ENCODE measurements at regions not wholly inside any gene's neighbourhood (a gene's known extent, or its start where the extent isn't known, plus 50 kb on each side); places are given as distances from the start of the nearest gene placed in this dataset.
"Not testable (repeated sequence)": the region's sequence is repeated elsewhere in the genome, so short reads cannot be mapped to it uniquely, and the experiment has no call there.

DNA sequence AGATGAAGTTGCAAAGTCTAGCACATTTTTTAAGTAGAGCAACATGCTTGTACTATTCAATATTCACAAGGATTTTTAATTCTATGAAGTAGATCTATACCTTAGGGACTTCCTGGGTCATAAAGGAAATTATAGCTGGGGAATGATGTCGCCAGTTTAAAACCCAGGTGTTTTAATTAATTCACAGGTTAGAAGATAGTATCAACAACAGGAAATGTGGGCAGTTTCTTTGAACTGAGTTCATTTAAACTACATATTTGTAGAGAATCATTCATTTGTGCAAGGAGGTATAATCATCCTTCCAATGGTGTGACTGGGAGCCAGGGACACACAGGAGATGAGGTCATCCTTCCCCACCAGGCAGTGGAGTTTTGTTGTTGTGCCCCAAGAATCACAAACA, 181.3 kb upstream of the KLF3 start:
- no peak for TF ChIP-seq EZH2phosphoT487 (IDR thresholded peaks at IDR 0.05; ENCODE audit: low read depth)
- TF ChIP-seq, protein P1, sequence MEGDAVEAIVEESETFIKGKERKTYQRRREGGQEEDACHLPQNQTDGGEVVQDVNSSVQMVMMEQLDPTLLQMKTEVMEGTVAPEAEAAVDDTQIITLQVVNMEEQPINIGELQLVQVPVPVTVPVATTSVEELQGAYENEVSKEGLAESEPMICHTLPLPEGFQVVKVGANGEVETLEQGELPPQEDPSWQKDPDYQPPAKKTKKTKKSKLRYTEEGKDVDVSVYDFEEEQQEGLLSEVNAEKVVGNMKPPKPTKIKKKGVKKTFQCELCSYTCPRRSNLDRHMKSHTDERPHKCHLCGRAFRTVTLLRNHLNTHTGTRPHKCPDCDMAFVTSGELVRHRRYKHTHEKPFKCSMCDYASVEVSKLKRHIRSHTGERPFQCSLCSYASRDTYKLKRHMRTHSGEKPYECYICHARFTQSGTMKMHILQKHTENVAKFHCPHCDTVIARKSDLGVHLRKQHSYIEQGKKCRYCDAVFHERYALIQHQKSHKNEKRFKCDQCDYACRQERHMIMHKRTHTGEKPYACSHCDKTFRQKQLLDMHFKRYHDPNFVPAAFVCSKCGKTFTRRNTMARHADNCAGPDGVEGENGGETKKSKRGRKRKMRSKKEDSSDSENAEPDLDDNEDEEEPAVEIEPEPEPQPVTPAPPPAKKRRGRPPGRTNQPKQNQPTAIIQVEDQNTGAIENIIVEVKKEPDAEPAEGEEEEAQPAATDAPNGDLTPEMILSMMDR (IDR thresholded peaks at IDR 0.05; ENCODE audit: low read depth, low read length): no peak
- H4K20me1 ChIP-seq (ENCODE audit: insufficient read depth, low read length): no peaks in the 10 kb centered on the region

DNA sequence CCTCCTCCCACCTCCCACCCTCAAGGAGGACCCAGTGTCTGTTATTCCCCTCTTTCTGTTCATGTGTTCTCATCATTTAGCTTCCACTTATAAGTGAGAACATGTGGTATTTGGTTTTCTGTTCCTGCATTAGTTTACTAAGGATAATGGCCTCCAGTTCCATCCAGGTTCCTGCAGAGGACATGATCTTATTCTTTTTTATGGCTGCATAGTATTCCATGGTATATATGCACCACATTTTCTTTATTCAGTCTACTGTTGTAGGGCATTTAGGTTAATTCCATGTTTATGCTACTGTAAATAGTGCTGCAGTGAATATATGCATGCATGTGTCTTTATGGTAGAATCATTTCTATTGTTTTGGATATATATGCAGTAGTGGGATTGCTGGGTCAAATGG, 180.4 kb upstream of the KLF3 start:
- H3K27ac ChIP-seq (ENCODE audit: low read length); H3K9ac ChIP-seq (ENCODE audit: low read length); H4K20me1 ChIP-seq (ENCODE audit: insufficient read depth, low read length); H2AFZ ChIP-seq (ENCODE audit: low read depth, low read length); H3K36me3 ChIP-seq (replicated peaks; ENCODE audit: low read depth, low read length); H3K4me3 ChIP-seq (ENCODE audit: low read length); H3K4me1 ChIP-seq (ENCODE audit: low read length); H3K27me3 ChIP-seq (ENCODE audit: low read depth, low read length); H3K4me2 ChIP-seq (ENCODE audit: low read length); H3K9me3 ChIP-seq (ENCODE audit: insufficient read depth, low read length); H3K79me2 ChIP-seq (ENCODE audit: low read length): not testable (repeated sequence)

More for the DNA sequence above, 181.3 kb upstream of the KLF3 start:
- no peak overlapping the region for H3K4me3 ChIP-seq (ENCODE audit: low read length)
- no peak overlapping the region for H3K9ac ChIP-seq (ENCODE audit: low read length)
- no peaks in the 10 kb centered on the region for H3K4me1 ChIP-seq (ENCODE audit: low read length)
- no peak overlapping the region for H3K4me2 ChIP-seq (ENCODE audit: low read length)
- H3K79me2 ChIP-seq (ENCODE audit: low read length): no peaks in the 10 kb centered on the region
- H3K9me3 ChIP-seq (ENCODE audit: insufficient read depth, low read length): no peaks in the 10 kb centered on the region
- 0 out of 2 replicates have a peak, but pooled peaks cover 3% of the 10 kb centered on the region for H3K27me3 ChIP-seq (ENCODE audit: low read depth, low read length)
- no peaks in the 10 kb centered on the region for H3K36me3 ChIP-seq (replicated peaks; ENCODE audit: low read depth, low read length)
- H3K27ac ChIP-seq (ENCODE audit: low read length): no peak overlapping the region
- H2AFZ ChIP-seq (ENCODE audit: low read depth, low read length): no peak overlapping the region

DNA sequence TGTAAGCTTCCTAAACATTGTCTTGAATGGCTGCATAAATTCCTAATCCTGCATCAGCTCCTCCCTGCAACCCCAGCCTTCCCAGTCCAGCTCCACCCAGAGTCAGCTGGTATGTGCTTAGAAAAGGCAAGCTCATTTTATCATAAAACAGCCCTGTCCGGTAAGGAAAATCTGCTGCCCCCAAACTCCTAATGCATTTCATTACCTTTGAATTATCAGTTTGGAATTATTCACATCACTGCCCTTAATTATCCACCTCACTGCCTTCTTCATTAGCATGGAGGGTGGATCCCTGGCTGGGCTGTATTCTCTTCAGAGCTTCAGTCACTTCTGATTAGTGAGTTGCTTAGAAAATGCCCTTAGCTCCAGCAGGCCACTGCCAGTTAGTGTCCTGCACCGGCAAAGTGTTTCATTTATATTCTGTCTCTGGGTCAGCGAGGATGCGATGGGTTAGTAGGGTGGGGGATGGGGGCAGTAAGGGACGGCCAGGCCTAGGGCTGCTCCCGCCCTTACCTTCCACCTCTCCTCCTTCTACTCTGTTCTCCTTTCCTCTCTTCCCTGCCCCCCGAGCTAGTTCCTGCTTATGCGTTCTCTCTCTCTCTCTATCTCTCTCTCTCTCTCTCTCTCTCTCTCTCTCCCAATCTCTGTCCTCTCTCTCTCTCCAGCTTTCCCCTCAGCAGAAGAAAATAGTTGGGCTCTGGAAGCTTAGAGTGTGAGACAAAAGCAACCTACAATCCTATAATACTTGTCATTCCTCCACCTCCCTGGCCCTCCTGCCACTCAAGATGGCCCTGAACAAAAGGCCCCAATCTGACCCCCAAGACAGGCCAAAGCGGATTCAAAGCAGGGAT, 174.8 kb upstream of the KLF3 start:
- Histone ChIP-seq H3K9ac (ENCODE audit: low read length) (no peak overlapping the region), H3K4me1 (ENCODE audit: low read length) (no peaks in the 10 kb centered on the region), H2AFZ (ENCODE audit: low read depth, low read length) (no peak overlapping the region), H3K27ac (ENCODE audit: low read length) (no peak overlapping the region), H3K36me3 (replicated peaks; ENCODE audit: low read depth, low read length) (no peaks in the 10 kb centered on the region), H3K27me3 (ENCODE audit: low read depth, low read length) (peaks cover 45% of the 10 kb centered on the region), H3K79me2 (ENCODE audit: low read length) (no peaks in the 10 kb centered on the region), H3K4me3 (ENCODE audit: low read length) (no peak overlapping the region), H4K20me1 (ENCODE audit: insufficient read depth, low read length) (no peaks in the 10 kb centered on the region), H3K9me3 (ENCODE audit: insufficient read depth, low read length) (no peaks in the 10 kb centered on the region), H3K4me2 (ENCODE audit: low read length) (no peak overlapping the region)
- no peak for TF ChIP-seq EZH2phosphoT487 (IDR thresholded peaks at IDR 0.05; ENCODE audit: low read depth)
- TF ChIP-seq, protein P1 (IDR thresholded peaks at IDR 0.05; ENCODE audit: low read depth, low read length): no peak

DNA sequence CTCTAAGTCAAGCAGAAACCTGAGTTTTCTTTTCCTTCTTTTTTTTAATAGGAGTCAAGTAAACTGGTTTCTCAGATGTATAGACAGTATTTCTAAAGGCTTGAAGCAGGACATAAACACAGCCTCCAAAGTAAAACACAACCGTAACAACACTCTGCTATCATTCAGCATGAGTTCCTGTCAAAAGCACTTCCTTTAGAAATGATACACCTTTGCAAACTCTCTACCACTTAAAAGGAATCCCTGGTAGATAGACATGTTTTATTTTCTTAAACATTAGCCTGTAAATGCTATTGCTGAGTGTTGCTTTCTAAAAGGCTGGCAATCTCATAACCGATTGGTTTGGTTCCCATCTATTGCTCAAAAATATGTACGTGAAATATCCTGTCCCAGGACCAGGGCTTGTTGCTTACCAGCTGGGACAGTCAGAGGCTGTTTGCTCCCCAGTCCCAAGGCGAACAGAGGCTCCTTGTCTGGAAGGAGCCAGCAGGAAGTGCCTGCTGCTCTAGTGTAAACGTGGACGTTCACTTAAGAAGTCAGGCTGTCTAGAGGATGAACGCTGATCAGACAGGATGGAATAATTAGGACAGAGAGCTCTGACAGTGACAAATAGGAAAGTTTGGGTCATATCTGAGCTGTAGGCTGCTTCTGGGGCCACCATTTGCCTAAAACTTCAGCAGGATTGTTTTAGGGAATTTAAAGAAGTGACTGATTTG, 173.9 kb upstream of the KLF3 start:
- H3K36me3 ChIP-seq (replicated peaks; ENCODE audit: low read depth, low read length): no peaks in the 10 kb centered on the region
- H3K4me2 ChIP-seq (ENCODE audit: low read length): no peak overlapping the region
- TF ChIP-seq, protein P1 (IDR thresholded peaks at IDR 0.05; ENCODE audit: low read depth, low read length): no peak
- TF ChIP-seq EZH2phosphoT487 (IDR thresholded peaks at IDR 0.05; ENCODE audit: low read depth): no peak
- H3K9ac ChIP-seq (ENCODE audit: low read length): no peak overlapping the region
- H3K4me1 ChIP-seq (ENCODE audit: low read length): no peaks in the 10 kb centered on the region
- no peak overlapping the region for H2AFZ ChIP-seq (ENCODE audit: low read depth, low read length)
- H4K20me1 ChIP-seq (ENCODE audit: insufficient read depth, low read length): no peaks in the 10 kb centered on the region
- H3K27me3 ChIP-seq (ENCODE audit: low read depth, low read length): peaks cover 46% of the 10 kb centered on the region
- no peaks in the 10 kb centered on the region for H3K79me2 ChIP-seq (ENCODE audit: low read length)
- H3K4me3 ChIP-seq (ENCODE audit: low read length): no peak overlapping the region
- no peaks in the 10 kb centered on the region for H3K9me3 ChIP-seq (ENCODE audit: insufficient read depth, low read length)
- no peak overlapping the region for H3K27ac ChIP-seq (ENCODE audit: low read length)
